ENCODE measurements at regions not wholly inside any gene's neighbourhood (a gene's known extent, or its start where the extent isn't known, plus 50 kb on each side); places are given as distances from the start of the nearest gene placed in this dataset.

- TF ChIP-seq YY1 (IDR thresholded peaks at IDR 0.05; ENCODE audit: low read depth), result no peak
- no peak for TF ChIP-seq TEAD4 (IDR thresholded peaks at IDR 0.05)
- no peak for TF ChIP-seq EGR1 (IDR thresholded peaks at IDR 0.05)
- TF ChIP-seq MAX (IDR thresholded peaks at IDR 0.05), result no peak
- TF ChIP-seq EP300 (IDR thresholded peaks at IDR 0.05; ENCODE audit: borderline replicate concordance), result no peak
- TF ChIP-seq FOXM1 (IDR thresholded peaks at IDR 0.05; ENCODE audit: borderline replicate concordance, low read depth), result no peak
- TF ChIP-seq CEBPB (IDR thresholded peaks at IDR 0.05), result no peak
- TF ChIP-seq ZBTB7A (IDR thresholded peaks at IDR 0.05; ENCODE audit: low read depth), result no peak
- TF ChIP-seq REST (IDR thresholded peaks at IDR 0.05; ENCODE audit: low read depth), result no peak
- TF ChIP-seq TCF12 (IDR thresholded peaks at IDR 0.05; ENCODE audit: low read depth), result no peak
- TF ChIP-seq RAD21 (IDR thresholded peaks at IDR 0.05; ENCODE audit: low read depth), result no peak
- no peak for TF ChIP-seq TAF1 (IDR thresholded peaks at IDR 0.05; ENCODE audit: low read depth)
- TF ChIP-seq CREB1 (IDR thresholded peaks at IDR 0.05; ENCODE audit: low read depth), result no peak
These were observed 59.1 kb downstream of the MID1IP1 start for GRCh38 chrX:38860106-38861013.

- TF ChIP-seq CEBPB (IDR thresholded peaks at IDR 0.05) (no peak), NFIC (IDR thresholded peaks at IDR 0.05) (no peak), REST (IDR thresholded peaks at IDR 0.05; ENCODE audit: low read depth) (no peak), RAD21 (IDR thresholded peaks at IDR 0.05; ENCODE audit: low read depth) (no peak), CREB1 (IDR thresholded peaks at IDR 0.05; ENCODE audit: low read depth) (no peak), YY1 (IDR thresholded peaks at IDR 0.05; ENCODE audit: low read depth) (no peak), FOXM1 (IDR thresholded peaks at IDR 0.05; ENCODE audit: borderline replicate concordance, low read depth) (no peak), EGR1 (IDR thresholded peaks at IDR 0.05) (no peak), EP300 (IDR thresholded peaks at IDR 0.05; ENCODE audit: borderline replicate concordance) (no peak), ZBTB7A (IDR thresholded peaks at IDR 0.05; ENCODE audit: low read depth) (no peak), TEAD4 (IDR thresholded peaks at IDR 0.05) (no peak), MAX (IDR thresholded peaks at IDR 0.05) (no peak), TAF1 (IDR thresholded peaks at IDR 0.05; ENCODE audit: low read depth) (no peak), USF1 (IDR thresholded peaks at IDR 0.05) (no peak)
These were observed 60.2 kb downstream of the MID1IP1 start for GRCh38 chrX:38861489-38861888.

- no peak for TF ChIP-seq REST (IDR thresholded peaks at IDR 0.05; ENCODE audit: low read depth)
- TF ChIP-seq EGR1 (IDR thresholded peaks at IDR 0.05), result no peak
These were observed 60.8 kb downstream of the MID1IP1 start for GRCh38 chrX:38862100-38862499.

- TF ChIP-seq ZBTB7A (IDR thresholded peaks at IDR 0.05; ENCODE audit: low read depth) (no peak), REST (IDR thresholded peaks at IDR 0.05; ENCODE audit: low read depth) (no peak), MAX (IDR thresholded peaks at IDR 0.05) (no peak), CREB1 (IDR thresholded peaks at IDR 0.05; ENCODE audit: low read depth) (no peak), FOXM1 (IDR thresholded peaks at IDR 0.05; ENCODE audit: borderline replicate concordance, low read depth) (no peak), TEAD4 (IDR thresholded peaks at IDR 0.05) (no peak), EGR1 (IDR thresholded peaks at IDR 0.05) (no peak), TCF12 (IDR thresholded peaks at IDR 0.05; ENCODE audit: low read depth) (no peak), EP300 (IDR thresholded peaks at IDR 0.05; ENCODE audit: borderline replicate concordance) (no peak), USF1 (IDR thresholded peaks at IDR 0.05) (no peak), NFIC (IDR thresholded peaks at IDR 0.05) (no peak)
These were observed 62.9 kb downstream of the MID1IP1 start for GRCh38 chrX:38864165-38864564.

Data from Ishikawa (cell line).